Endothelial cell of hepatic sinusoid (primary cell): ENCODE measurements at regions not wholly inside any gene's neighbourhood (a gene's known extent, or its start where the extent isn't known, plus 50 kb on each side); places are given as distances from the start of the nearest gene placed in this dataset.

Experiments used
- in situ Hi-C: cut with HindIII; loops from 2 replicates; pipeline ENCODE4 v1.10.0; 2017; ENCODE audit warnings: low sequenced_read_pairs

DNA sequence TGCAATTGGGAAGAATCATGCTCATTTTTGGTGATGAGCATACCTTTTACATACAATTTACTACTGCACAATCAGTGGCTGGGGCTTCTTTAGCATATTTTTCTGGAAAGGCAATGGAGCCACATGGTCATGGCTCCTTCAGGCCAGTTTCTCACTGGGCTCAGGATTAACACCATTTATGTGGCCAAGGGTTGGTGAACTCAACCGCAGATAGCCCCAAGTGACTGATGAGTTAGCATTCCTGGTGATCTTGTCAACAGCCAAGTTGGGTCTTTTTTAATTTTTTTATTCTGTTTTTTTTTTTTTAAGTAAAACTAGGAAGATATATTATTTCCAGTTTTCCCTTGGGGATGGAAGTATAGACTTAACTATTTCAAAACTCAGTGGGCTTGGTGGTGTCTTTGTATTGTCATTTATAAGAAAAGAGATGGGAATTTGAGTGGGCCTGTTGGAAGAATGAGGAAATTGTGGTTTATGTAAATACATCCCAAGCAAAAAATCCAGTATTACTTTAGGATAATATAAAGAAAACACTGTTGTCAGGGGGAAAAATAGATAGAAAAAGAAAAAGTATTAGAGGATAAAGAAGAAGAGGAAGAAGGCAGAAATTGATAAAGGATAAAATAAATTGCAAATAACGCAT lies 397.4 kb downstream of the MAFB start:
- in situ Hi-C loops = no loop called here

DNA sequence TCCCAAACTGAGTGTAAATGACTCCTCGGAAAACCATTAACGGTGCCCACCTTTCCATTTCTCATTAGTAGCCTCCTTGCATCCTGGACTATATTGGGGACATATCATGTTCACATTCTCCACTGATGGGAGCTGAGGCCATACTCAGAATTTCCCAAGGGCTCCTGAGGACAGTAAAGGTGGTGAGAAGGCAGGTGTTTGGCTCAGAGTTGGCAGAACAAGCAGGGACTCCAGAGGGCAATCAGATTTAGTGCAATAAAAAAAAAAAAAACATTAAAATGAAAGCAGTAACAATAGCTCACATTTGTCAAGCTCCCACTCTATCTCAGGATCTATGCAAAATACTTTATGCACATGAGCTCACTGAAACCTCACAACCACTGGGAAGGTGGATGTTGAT lies 401.4 kb downstream of the MAFB start:
- in situ Hi-C loops = no loop called here

DNA sequence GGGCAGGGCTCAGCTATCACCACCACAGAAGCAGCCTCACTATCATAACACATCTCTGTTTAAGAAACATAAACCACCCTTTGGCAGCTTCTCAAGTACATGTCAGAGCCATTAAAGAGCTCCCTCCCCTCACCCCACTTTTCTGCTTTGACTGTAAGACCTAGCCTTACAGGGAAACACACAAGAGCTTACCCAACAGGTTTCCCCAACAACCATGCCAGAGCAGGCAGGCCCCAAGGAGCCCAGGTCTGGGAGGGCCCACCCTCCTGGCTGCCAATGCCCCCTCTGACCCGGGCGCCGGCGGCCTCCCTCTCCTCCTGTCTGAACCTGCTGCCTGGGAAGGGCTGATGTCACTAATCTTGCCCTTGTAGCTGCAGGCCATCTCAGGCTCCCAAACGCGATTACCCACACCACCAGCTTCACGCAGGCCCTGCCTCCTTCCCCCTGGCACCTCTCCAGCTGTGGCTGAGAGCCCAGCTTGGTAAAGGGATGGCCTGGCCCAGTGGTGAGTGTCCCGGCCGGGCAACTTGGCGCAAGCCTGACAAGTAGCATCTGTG lies 402.0 kb downstream of the MAFB start:
- in situ Hi-C loops = no loop called here

DNA sequence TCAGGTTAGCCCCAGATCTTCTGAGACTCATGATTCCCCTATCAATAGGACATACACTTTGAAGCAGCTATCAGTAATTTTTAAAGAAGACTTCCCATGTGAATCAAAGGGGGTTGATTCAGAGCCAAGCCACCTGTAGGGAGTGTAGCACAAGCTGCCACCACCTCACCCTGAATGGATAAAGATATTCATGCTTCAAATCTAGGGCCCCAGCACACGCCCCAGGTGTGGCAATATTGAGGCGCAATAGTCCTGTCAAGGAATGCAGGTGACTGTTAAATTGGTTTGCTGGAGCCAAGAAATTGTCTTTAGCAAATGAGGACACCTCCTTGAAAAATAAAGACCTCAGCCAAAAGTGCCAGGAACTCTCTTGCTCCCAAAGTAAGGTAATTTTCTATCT lies 404.4 kb downstream of the MAFB start:
- in situ Hi-C loops = no loop called here

DNA sequence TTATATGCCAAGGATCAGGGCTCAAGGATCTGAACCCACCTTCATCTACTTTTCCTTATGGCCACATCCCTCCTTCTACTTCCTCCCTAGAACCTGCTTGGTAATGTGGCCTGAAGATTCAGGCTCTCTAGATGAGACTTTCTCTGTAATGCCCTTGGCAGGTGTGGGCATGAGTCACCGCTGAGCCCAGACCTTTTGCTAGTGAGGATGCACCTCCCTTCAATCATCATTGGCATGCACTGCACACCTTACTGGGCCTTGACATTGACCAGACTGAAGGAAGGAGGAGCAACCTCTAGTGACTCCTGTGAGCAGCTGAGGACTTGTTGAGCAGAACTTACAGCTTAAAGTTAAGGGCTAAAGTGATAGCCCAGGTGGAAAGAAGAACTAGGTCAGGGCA lies 405.3 kb downstream of the MAFB start:
- in situ Hi-C loops = no loop called here

DNA sequence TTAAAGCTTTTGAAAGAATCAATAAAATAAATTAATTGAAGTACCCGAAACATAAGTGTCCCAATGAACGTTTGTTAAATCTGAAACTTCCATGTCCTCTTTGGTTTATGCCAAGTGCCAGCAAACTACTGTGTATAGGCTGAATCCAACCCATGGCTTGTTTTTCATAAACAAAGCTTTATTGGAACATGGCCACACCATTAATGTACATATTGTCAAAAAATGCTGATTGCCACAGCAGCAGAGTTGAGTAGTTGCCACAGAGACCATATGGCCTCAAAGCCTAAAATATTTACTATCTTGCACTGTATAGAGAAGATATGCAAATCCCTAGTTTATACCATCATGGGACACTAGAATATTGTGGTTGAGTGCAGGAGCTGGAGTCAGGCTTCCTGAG lies 406.1 kb downstream of the MAFB start:
- in situ Hi-C loops = no loop called here

DNA sequence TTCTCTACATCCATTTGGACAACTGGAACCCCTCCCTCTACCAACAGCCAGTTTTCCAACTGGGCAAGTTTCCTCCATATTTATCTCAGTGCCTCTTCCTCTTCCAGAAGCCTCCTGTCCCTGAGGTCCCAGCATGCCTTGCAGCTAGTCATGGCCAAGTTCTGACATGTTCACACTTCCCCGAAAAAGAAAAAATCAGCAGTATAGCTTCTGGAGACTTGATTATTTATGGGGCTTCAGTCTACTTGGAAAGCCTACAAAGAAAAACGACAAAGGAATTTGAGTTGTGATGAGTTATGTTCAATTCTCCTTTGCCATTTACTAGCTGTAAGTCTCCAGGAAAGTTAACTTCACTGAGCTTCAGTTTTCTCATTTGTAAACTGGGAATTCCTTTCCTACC lies 406.5 kb downstream of the MAFB start:
- in situ Hi-C loops = no loop called here

DNA sequence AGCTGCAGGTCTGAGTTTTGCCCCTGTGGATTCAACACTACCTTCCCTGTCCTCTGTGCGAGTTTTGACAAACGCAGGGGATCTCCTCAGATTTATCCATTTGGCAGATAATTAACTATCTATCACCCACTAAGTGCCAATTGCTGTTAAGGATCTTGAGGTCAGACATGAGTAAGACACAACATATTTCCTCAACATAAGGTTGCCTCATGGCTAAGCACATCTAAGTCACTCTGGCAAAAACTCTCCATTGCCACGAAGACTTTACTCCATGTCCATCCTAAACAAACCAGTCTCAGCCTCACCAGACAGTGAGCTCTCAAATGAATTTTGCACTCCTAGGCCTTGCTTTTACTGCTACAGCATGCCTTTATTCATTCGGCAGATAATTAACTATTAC lies 408.4 kb downstream of the MAFB start:
- in situ Hi-C loops = no loop called here

DNA sequence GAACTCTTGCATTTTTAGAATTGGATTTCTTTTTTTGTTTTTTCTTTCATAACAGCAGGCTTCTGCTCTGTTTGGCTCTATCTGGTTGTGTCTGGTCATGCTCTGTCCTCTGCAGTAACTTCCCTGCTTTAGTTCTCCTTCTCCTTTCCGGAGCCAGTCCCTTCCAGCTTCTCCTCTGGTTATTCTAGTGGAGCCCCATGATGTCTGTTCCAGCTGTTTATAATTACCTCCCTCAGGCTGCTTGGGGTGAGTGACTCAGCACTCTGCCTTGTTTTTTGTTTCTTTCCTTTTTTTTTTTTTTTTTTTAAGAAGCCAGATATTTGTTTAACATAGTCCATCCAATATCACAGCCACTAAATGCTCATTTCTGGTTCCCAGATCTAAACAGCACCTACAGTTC lies 409.6 kb downstream of the MAFB start:
- in situ Hi-C loops = no loop called here

DNA sequence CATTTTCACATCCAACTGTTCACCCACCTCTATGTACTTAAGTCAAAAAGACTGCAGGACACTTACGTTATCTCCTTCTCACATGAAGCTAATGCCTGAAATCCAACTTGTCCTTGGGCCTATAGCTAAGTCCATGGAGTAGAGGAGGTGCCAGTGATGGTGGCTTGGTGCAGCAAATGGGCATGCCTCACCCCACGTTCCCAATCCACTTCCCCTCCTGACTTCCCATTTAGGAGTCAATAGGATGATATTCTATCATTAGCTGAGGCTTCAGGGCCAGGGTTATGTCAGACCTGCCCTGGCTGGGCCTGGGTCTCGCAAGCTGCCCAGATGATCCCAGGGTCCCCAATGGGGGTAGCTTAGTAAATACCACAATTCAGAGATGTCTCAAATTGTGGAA lies 410.4 kb downstream of the MAFB start:
- in situ Hi-C loops = no loop called here

DNA sequence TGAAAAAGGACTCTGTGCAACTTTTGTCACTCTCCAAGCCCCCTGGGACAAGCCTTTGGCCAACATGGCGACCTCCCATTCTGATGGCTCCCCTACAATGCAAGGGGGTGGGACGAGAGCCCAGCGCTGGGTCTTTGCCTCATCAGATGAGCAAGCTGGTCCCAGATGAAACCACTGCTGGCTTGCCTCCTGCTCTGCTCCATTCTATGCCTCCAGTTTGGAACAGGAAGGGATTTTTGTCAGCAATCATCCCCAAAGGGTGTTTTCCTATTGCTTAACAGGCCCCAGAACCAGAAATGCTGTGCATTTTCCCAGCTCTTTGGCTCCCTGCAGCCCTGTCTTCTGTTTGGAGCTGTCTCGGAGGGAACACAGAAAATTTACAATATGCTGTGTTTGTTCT lies 412.7 kb downstream of the MAFB start:
- in situ Hi-C loops = no loop called here

DNA sequence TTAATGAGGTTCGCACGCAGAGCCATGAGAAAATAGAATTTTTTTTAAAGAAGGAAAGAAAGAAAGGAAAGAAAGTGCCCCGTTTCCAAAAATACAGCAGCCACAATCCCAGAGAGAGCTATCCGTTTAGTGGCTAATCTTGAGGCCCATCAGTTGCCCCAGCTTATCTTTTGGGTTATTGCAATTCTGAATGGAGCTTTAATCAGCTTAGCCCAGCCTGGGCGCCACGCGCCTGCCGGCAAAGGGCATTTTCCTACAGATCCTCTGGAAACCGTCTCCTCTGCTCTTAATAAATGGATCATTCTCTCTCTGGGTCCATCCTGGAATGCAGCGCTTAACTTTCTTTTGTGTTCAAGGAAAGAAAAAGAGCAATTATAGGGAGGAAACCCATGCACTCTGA lies 413.3 kb downstream of the MAFB start:
- in situ Hi-C loops = no loop called here

DNA sequence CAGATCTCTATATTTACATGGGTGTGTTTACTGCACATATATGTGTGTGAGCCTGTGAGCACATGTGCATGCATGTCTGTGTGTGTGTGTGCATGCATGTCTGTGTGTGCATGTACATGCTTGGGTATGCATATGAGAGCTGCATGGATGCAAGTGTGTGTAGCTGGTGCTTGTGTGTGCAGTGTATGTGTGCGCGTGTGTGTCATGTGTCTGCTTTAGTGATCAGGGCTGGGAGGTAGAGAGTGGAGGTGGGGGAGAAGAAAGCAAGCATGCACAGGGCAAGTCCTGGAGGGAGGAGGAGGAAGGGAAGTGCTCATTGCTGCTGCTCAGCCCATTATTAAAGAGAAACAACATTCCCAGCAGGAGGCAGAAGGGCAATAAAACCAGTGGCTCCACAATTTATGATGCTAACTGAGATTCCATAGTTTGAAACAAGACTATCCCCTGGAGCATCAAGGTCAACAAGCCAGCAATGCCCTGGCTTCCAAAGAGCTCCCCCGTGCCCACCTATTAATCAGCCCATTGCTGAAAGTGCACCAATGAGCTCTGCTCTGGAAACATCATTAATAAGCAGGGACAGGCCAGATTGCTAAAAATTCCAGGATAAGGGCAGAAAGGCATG lies 414.0 kb downstream of the MAFB start:
- in situ Hi-C loops = no loop called here

DNA sequence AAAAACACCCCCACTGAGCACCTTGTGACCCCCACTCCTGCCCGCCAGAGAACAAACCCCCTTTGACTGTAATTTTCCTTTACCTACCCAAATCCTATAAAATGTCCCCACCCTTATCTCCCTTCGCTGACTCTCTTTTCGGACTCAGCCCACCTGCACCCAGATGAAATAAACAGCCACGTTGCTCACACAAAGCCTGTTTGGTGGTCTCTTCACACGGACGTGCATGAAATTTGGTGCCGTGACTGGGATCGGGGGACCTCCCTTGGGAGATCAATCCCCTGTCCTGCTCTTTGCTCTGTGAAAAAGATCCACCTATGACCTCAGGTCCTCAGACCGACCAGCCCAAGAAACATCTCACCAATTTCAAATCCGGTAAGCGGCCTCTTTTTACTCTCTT lies 419.8 kb downstream of the MAFB start:
- in situ Hi-C loops = loop anchor here (5.0 kb wide), 1 partner anchor 63 kb away; no protein-coding TSS in a partner anchor

DNA sequence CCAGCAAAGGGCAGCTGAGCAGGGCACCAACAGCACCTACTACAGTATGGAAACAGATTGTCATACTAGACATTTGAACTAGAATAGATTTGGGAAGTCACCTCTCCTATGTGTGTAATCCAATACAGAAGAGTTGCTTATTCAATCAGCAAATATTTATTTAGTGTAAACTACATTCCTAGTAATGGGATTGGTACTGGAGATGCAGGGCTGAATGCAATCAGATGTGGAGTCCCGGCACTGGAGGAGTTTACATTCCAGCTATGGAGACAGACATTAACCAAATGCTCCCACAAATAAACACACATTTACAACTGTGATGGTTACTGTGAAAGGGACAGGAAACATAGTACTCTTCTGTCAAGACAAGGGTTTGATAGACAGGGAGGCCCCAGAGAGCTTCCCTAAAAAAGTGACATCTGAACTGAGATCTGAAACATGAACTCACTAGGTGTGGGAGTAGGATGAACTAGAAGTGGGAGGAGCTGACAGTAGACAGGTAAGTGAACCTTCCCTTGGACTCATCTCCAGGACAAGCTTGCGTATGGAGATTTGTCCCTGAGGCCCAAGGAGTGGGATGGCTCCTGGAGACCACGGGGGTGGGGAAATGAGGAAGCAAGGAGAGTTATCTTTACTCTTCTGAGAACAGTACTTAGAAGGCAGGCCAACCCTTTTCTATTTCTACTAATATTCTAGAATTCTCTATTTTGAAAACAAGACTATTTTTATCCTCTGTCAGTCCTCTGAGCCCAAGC lies 420.5 kb downstream of the MAFB start:
- in situ Hi-C loops = loop anchor here (5.0 kb wide), 1 partner anchor 64 kb away; no protein-coding TSS in a partner anchor

DNA sequence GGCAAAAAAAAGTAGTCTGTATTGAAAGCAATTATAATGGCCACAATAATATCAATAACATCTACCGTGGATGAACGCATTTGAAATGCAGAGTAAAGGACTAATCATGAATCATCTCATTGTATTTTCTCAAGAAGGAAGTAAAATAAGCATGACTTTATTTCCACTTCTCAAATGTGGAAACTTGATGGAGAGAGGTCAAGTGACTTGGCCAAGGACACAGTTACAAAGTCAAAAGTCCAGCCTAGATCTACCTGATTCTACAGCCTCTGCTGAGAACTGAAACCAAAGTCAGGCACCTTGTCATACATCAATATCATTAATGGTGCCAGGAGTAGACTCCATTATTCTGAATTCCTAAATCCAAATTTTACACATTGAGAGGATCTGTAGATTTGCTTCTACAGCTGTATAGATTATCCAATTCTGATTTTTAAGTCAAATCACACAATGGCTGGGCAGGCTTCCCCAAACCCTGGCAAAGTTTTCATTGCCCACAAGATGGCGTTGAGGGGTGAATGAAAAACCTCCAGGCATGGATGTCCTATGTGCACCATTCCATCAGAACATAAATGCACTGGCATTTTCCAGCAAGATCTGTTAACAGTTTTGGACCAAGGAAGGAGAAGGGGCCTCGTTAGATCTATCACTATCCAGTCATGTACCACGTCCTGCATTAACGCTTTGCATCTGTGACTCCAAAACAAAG lies 423.1 kb downstream of the MAFB start:
- in situ Hi-C loops = loop anchor here (5.0 kb wide), 1 partner anchor 66 kb away; no protein-coding TSS in a partner anchor

DNA sequence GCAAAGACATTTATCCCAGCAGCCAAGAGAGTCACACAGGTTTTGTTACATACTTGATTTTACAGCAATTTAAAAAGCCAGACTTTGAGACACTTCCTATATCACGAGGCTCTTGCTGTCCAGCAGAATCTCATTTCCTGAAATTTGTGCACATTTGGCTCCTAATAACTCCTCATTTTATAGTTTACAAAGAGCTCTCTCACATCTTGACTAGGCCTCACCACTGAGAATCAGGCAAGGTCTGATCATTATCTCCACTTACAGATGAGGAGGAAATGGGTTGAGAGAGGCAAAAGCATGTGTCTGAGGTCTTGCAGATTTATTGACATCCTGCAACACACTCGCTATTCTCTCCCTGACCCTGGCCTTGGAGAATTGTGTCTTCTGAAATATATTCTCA lies 426.8 kb downstream of the MAFB start:
- in situ Hi-C loops = no loop called here

DNA sequence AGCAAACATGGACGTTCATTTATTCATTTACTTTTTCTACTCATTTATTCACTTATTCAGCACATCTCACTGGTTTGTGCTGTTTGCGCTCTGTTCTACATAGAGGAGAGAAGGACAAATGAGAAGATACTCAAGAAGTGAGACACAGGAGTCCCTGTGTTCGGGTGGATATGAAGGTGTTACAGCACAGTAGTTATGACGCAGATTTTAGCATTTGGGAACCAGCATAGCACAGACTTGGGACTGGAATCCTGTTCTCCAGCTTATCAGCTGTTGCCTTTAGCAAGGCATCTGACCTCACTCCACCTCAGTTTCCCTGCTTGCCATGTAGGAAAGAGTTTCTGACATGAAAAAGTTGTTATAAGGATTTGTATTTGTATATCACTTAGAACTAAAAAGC lies 430.1 kb downstream of the MAFB start:
- in situ Hi-C loops = no loop called here

DNA sequence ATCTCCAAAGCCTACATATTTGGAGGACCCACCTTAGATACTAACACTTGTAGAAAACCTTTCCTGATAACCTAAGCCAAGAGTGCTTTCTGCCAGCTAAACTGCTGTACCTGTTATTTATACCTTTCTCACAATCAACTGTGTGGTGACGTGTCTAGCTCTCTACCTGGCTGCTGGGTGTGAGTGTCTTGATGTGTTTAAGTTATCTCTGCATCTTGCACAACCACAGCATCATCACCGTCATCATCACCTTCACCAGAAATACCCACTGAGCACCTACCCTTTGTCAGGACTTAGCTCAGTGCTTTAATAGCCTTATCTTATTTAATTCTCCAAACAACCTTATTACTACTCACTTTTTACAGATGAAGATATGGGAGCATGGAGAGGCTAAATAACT lies 431.3 kb downstream of the MAFB start:
- in situ Hi-C loops = no loop called here

DNA sequence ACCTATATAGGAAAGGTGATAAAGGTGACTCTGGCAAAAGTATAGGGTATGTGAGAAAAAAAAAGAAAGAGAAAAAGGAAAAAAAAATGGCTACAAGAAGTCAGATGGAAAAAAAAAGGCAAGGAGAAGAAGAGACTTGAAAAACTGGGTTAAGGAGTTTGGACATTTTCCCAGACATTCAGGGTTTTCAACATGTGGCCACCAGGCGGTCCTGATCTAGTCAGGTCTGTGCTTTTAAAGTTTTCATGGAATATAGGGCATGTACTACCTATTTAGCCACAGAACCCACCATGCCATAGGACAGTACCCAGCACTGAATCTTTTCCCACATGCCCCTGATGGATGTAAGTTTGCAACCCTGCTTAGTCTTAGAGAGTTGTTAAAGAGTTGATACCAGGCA lies 433.7 kb downstream of the MAFB start:
- in situ Hi-C loops = no loop called here
